ENCODE measurements at regions not wholly inside any gene's neighbourhood (a gene's known extent, or its start where the extent isn't known, plus 50 kb on each side); places are given as distances from the start of the nearest gene placed in this dataset.

GRCh38 chr2:19745318-19746136, 156.3 kb downstream of the TTC32 start:
- TF ChIP-seq FOXM1 (IDR thresholded peaks at IDR 0.05; ENCODE audit: borderline replicate concordance) (no peak), FOXK2 (IDR thresholded peaks at IDR 0.05) (no peak), SUZ12 (IDR thresholded peaks at IDR 0.05) (no peak), NFRKB (IDR thresholded peaks at IDR 0.05) (no peak), ZNF384 (IDR thresholded peaks at IDR 0.05) (no peak), LEF1 (IDR thresholded peaks at IDR 0.05; ENCODE audit: borderline replicate concordance) (no peak), ELF4 (IDR thresholded peaks at IDR 0.05) (no peak), FOXA1 (IDR thresholded peaks at IDR 0.05) (no peak), ARNT (IDR thresholded peaks at IDR 0.05) (no peak), BHLHE40 (IDR thresholded peaks at IDR 0.05; ENCODE audit: borderline replicate concordance) (no peak), L3MBTL2 (conservative IDR thresholded peaks at IDR 0.05) (no peak)
- ChIA-PET POLR2A (no interaction called here), CTCF (interaction anchor here (0.9 kb wide), 1 partner anchor 117 kb away, joined by 4 read pairs; no protein-coding TSS in a partner anchor)
- no peak for DNase-seq (ENCODE audit: extremely low spot score)

GRCh38 chr2:19744456-19745199, 157.2 kb downstream of the TTC32 start:
- CTCF ChIA-PET, result interaction anchor here (0.6 to 0.9 kb wide), 2 partner anchors 118 to 339 kb away, joined by 3 to 4 read pairs; no protein-coding TSS in a partner anchor
- POLR2A ChIA-PET, result no interaction called here
- TF ChIP-seq FOXM1 (IDR thresholded peaks at IDR 0.05; ENCODE audit: borderline replicate concordance) (no peak), BHLHE40 (IDR thresholded peaks at IDR 0.05; ENCODE audit: borderline replicate concordance) (no peak), NFRKB (IDR thresholded peaks at IDR 0.05) (no peak), SUZ12 (IDR thresholded peaks at IDR 0.05) (no peak), HDGF (IDR thresholded peaks at IDR 0.05; ENCODE audit: borderline replicate concordance) (no peak), SP1 (IDR thresholded peaks at IDR 0.05) (no peak), ELF4 (IDR thresholded peaks at IDR 0.05) (no peak), ZNF384 (IDR thresholded peaks at IDR 0.05) (no peak), L3MBTL2 (conservative IDR thresholded peaks at IDR 0.05) (no peak), FOXA1 (IDR thresholded peaks at IDR 0.05) (no peak), FOXK2 (IDR thresholded peaks at IDR 0.05) (no peak), LEF1 (IDR thresholded peaks at IDR 0.05; ENCODE audit: borderline replicate concordance) (no peak), ARNT (IDR thresholded peaks at IDR 0.05) (no peak)
- no peak for DNase-seq (ENCODE audit: extremely low spot score)

GRCh38 chr2:19743641-19744040, 158.1 kb downstream of the TTC32 start:
- ChIA-PET CTCF (interaction anchor here (0.5 kb wide), 1 partner anchor 393 kb away, joined by 3 read pairs; no protein-coding TSS in a partner anchor), POLR2A (no interaction called here)
- DNase-seq (ENCODE audit: extremely low spot score), result no peak
- TF ChIP-seq NFRKB (IDR thresholded peaks at IDR 0.05), result no peak
- TF ChIP-seq HDGF (IDR thresholded peaks at IDR 0.05; ENCODE audit: borderline replicate concordance), result no peak
- TF ChIP-seq TARDBP (IDR thresholded peaks at IDR 0.05), result no peak
- no peak for TF ChIP-seq FOXA1 (IDR thresholded peaks at IDR 0.05)
- no peak for TF ChIP-seq FOXK2 (IDR thresholded peaks at IDR 0.05)
- TF ChIP-seq L3MBTL2 (conservative IDR thresholded peaks at IDR 0.05), result no peak
- TF ChIP-seq FOXM1 (IDR thresholded peaks at IDR 0.05; ENCODE audit: borderline replicate concordance), result no peak
- no peak for TF ChIP-seq ZNF384 (IDR thresholded peaks at IDR 0.05)
- TF ChIP-seq LEF1 (IDR thresholded peaks at IDR 0.05; ENCODE audit: borderline replicate concordance), result no peak
- no peak for TF ChIP-seq SUZ12 (IDR thresholded peaks at IDR 0.05)
- TF ChIP-seq CTBP1 (IDR thresholded peaks at IDR 0.05; ENCODE audit: borderline replicate concordance), result no peak
- TF ChIP-seq PKNOX1 (IDR thresholded peaks at IDR 0.05), result no peak
- no peak for TF ChIP-seq ARNT (IDR thresholded peaks at IDR 0.05)

GRCh38 chr2:19742872-19743271, 158.9 kb downstream of the TTC32 start:
- POLR2A ChIA-PET, result no interaction called here
- CTCF ChIA-PET, result interaction anchor here (0.6 kb wide), 1 partner anchor 90 kb away, joined by 3 read pairs; no protein-coding TSS in a partner anchor
- TF ChIP-seq NFRKB (IDR thresholded peaks at IDR 0.05) (no peak), L3MBTL2 (conservative IDR thresholded peaks at IDR 0.05) (no peak), CTBP1 (IDR thresholded peaks at IDR 0.05; ENCODE audit: borderline replicate concordance) (no peak), LEF1 (IDR thresholded peaks at IDR 0.05; ENCODE audit: borderline replicate concordance) (no peak), TARDBP (IDR thresholded peaks at IDR 0.05) (no peak), BHLHE40 (IDR thresholded peaks at IDR 0.05; ENCODE audit: borderline replicate concordance) (no peak), SUZ12 (IDR thresholded peaks at IDR 0.05) (no peak), HDGF (IDR thresholded peaks at IDR 0.05; ENCODE audit: borderline replicate concordance) (no peak), ARNT (IDR thresholded peaks at IDR 0.05) (no peak), ELF4 (IDR thresholded peaks at IDR 0.05) (no peak)
- DNase-seq (ENCODE audit: extremely low spot score), result no peak

GRCh38 chr2:19739256-19739655, 162.5 kb downstream of the TTC32 start:
- no peak for TF ChIP-seq SP1 (IDR thresholded peaks at IDR 0.05)
- no peak for TF ChIP-seq PKNOX1 (IDR thresholded peaks at IDR 0.05)
- no peak for TF ChIP-seq BHLHE40 (IDR thresholded peaks at IDR 0.05; ENCODE audit: borderline replicate concordance)
- TF ChIP-seq FOXM1 (IDR thresholded peaks at IDR 0.05; ENCODE audit: borderline replicate concordance), result no peak
- TF ChIP-seq ZNF384 (IDR thresholded peaks at IDR 0.05), result no peak
- TF ChIP-seq ARNT (IDR thresholded peaks at IDR 0.05), result no peak
- no peak for TF ChIP-seq FOXA1 (IDR thresholded peaks at IDR 0.05)
- no peak for TF ChIP-seq L3MBTL2 (conservative IDR thresholded peaks at IDR 0.05)
- TF ChIP-seq FOXK2 (IDR thresholded peaks at IDR 0.05), result no peak
- TF ChIP-seq TARDBP (IDR thresholded peaks at IDR 0.05), result no peak
- TF ChIP-seq HDGF (IDR thresholded peaks at IDR 0.05; ENCODE audit: borderline replicate concordance), result no peak
- no peak for TF ChIP-seq ELF4 (IDR thresholded peaks at IDR 0.05)
- ChIA-PET POLR2A (no interaction called here), CTCF (no interaction called here)

GRCh38 chr2:19738707-19739106, 163.1 kb downstream of the TTC32 start:
- CTCF ChIA-PET, result interaction anchor here (0.6 kb wide), 1 partner anchor 454 kb away, joined by 3 read pairs; no protein-coding TSS in a partner anchor
- TF ChIP-seq FOXK2 (IDR thresholded peaks at IDR 0.05), result no peak
- TF ChIP-seq ARNT (IDR thresholded peaks at IDR 0.05), result no peak
- TF ChIP-seq L3MBTL2 (conservative IDR thresholded peaks at IDR 0.05), result no peak
- no peak for TF ChIP-seq ELF4 (IDR thresholded peaks at IDR 0.05)
- TF ChIP-seq CTBP1 (IDR thresholded peaks at IDR 0.05; ENCODE audit: borderline replicate concordance), result no peak
- TF ChIP-seq BHLHE40 (IDR thresholded peaks at IDR 0.05; ENCODE audit: borderline replicate concordance), result no peak
- no peak for TF ChIP-seq NFRKB (IDR thresholded peaks at IDR 0.05)
- TF ChIP-seq FOXA1 (IDR thresholded peaks at IDR 0.05), result no peak
- TF ChIP-seq LEF1 (IDR thresholded peaks at IDR 0.05; ENCODE audit: borderline replicate concordance), result no peak
- no peak for TF ChIP-seq SP1 (IDR thresholded peaks at IDR 0.05)
- no peak for TF ChIP-seq ZNF384 (IDR thresholded peaks at IDR 0.05)
- no peak for TF ChIP-seq TARDBP (IDR thresholded peaks at IDR 0.05)
- TF ChIP-seq FOXM1 (IDR thresholded peaks at IDR 0.05; ENCODE audit: borderline replicate concordance), result no peak
- no peak for TF ChIP-seq HDGF (IDR thresholded peaks at IDR 0.05; ENCODE audit: borderline replicate concordance)
- no peak for TF ChIP-seq SUZ12 (IDR thresholded peaks at IDR 0.05)
- TF ChIP-seq PKNOX1 (IDR thresholded peaks at IDR 0.05), result no peak

More at GRCh38 chr2:19739256-19739655, 162.5 kb downstream of the TTC32 start:
- no peak for DNase-seq (ENCODE audit: extremely low spot score)

More at GRCh38 chr2:19738707-19739106, 163.1 kb downstream of the TTC32 start:
- POLR2A ChIA-PET, result no interaction called here
- no peak for DNase-seq (ENCODE audit: extremely low spot score)
